ENCODE measurements at regions not wholly inside any gene's neighbourhood (a gene's known extent, or its start where the extent isn't known, plus 50 kb on each side); places are given as distances from the start of the nearest gene placed in this dataset.
A peak's percentile ranks its signal among the peaks of the same experiment; 100 is the strongest.

DNA sequence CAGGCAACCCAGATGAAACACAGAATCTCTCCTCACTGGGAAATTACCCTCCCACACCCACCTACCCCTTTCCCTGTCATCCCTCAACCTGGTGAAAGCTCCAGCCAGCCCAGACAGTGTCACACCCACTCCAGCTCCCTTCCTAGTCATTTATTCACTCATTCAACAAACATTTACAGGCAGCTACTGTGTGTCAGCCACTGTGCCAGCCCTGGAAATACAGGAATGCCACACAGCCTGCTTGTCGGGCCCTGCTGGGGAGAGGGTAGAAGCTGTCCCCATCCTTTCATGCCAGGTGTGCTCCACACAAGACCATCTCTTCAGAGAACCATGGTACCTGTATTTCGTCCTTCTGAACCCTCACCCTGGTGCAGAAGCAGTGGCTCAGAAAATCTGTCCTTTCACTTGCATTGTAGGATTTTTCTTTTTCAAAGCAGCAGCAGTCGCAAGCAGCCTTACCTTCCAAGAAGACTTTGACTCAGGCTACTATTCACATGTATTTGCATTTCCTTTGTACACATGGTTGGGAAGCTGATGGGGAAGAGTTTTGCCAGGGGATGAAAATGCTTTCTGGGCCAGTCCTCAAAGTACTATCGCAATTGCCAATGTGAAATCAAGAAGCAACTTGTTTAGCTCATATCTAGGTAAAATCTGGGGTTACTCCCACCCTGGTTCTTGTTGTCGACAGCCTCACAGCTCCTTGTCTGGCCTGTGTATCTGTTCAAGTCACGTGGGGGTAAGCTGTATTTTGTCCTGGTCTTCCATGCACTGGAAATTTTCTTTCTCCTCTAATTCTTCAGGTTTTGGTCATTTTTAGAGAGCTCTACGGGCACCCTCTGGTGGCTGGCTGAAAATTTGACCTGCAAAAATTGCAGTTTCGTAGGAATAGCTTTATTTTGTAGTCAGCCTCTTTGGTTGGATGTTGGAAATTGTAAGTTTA lies 147.4 kb upstream of the EGLN3 start (continued):
- no peak for TF ChIP-seq DBP (CRISPR knock-in tag; IDR thresholded peaks at IDR 0.05; ENCODE audit: not compliant biosample characterization)
- TF ChIP-seq, protein P1, sequence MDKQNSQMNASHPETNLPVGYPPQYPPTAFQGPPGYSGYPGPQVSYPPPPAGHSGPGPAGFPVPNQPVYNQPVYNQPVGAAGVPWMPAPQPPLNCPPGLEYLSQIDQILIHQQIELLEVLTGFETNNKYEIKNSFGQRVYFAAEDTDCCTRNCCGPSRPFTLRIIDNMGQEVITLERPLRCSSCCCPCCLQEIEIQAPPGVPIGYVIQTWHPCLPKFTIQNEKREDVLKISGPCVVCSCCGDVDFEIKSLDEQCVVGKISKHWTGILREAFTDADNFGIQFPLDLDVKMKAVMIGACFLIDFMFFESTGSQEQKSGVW (CRISPR knock-in tag; IDR thresholded peaks at IDR 0.05; ENCODE audit: borderline replicate concordance) = no peak
- TF ChIP-seq TERF1 (CRISPR knock-in tag; IDR thresholded peaks at IDR 0.05) = no peak
- TF ChIP-seq ZNF619 (CRISPR knock-in tag; IDR thresholded peaks at IDR 0.05) = no peak
- TF ChIP-seq ZNF143 (CRISPR knock-in tag; IDR thresholded peaks at IDR 0.05) = no peak
- TF ChIP-seq ZNF318 (CRISPR knock-in tag; IDR thresholded peaks at IDR 0.05) = no peak
- TF ChIP-seq SNAPC4 (CRISPR knock-in tag; IDR thresholded peaks at IDR 0.05) = 0 out of 2 replicates have a peak, but pooled peaks have one; percentile 5

Measured in HepG2 (cell line).